CD4-positive, alpha-beta T cell (primary cell): ENCODE measurements at regions not wholly inside any gene's neighbourhood (a gene's known extent, or its start where the extent isn't known, plus 50 kb on each side); places are given as distances from the start of the nearest gene placed in this dataset.

ENCODE experiments used
- ATAC-seq: fragments of 200-7000 bp; cut with Tn5 transposase; one replicate; pipeline ENCODE4 v1.10.0; 2022; ENCODE audit warnings: mild to moderate bottlenecking; ENCODE audit not compliant: poor library complexity
- CTCF ChIA-PET: fragments of 350-600 bp; sonication (Branson Sonifier 250); formaldehyde crosslinking; loops from one replicate; lab custom pipeline; 2021; ENCODE audit warnings: antibody characterized with exemption, inconsistent platforms; lab: Charles Lee
- POLR2A ChIA-PET: fragments of 350-600 bp; sonication (Branson Sonifier 250); formaldehyde crosslinking; loops from one replicate; lab custom pipeline; 2021; ENCODE audit warnings: antibody characterized with exemption, inconsistent platforms; lab: Charles Lee
- DNase-seq, 14 experiments: peaks; one replicate each; pipeline ENCODE4 v3.0.0-alpha.2; 2013 to 2020; ENCODE audit warnings: mixed read lengths in 2 of 14
- H3K27ac ChIP-seq, 2 donors: one replicate each; pipeline versions ENCODE4 v1.5.1 to v1.7.0; 2013; ENCODE audit warnings: low read length in 2 of 2, low read depth in 1 of 2, mild to moderate bottlenecking in 1 of 2
- H3K27me3 ChIP-seq, 2 experiments: 1 replicate in 1 of 2; 2 replicates in 1 of 2; pipeline versions ENCODE4 v1.6.1 to v1.7.0; 2013; ENCODE audit warnings: low read length in 2 of 2, control low read depth in 1 of 2, mild to moderate bottlenecking in 1 of 2, moderate library complexity in 1 of 2; ENCODE audit not compliant: insufficient read depth in 2 of 2, control insufficient read depth in 1 of 2
- H3K36me3 ChIP-seq: one replicate; pipeline ENCODE4 v1.6.1; 2013; ENCODE audit warnings: low read length, control low read depth; ENCODE audit not compliant: insufficient read depth
- H3K4me1 ChIP-seq: one replicate; pipeline ENCODE4 v1.6.1; 2013; ENCODE audit warnings: low read length, control low read depth; ENCODE audit not compliant: insufficient read depth
- H3K4me3 ChIP-seq: one replicate; pipeline ENCODE4 v1.5.1; 2013; ENCODE audit warnings: mild to moderate bottlenecking, low read length, moderate library complexity
- H3K9me3 ChIP-seq, 2 experiments: 1 replicate in 1 of 2; 2 replicates in 1 of 2; pipeline versions ENCODE4 v1.6.1 to v1.7.0; 2013; ENCODE audit warnings: low read length in 2 of 2, mild to moderate bottlenecking in 2 of 2, control low read depth in 1 of 2, moderate library complexity in 1 of 2; ENCODE audit not compliant: control insufficient read depth in 1 of 2, insufficient read depth in 1 of 2
- H3K27ac Mint-ChIP-seq: one replicate; pipeline ENCODE4 v1.8.0; 2020; ENCODE audit warnings: mixed read lengths
- H3K27me3 Mint-ChIP-seq: one replicate; pipeline ENCODE4 v1.8.0; 2021; ENCODE audit warnings: mixed read lengths
- H3K36me3 Mint-ChIP-seq: one replicate; pipeline ENCODE4 v1.8.0; 2021; ENCODE audit warnings: low read depth, mixed read lengths
- H3K4me1 Mint-ChIP-seq: one replicate; pipeline ENCODE4 v1.8.0; 2021; ENCODE audit warnings: low read depth, mixed read lengths
- H3K4me3 Mint-ChIP-seq: one replicate; pipeline ENCODE4 v1.8.0; 2020; ENCODE audit warnings: mild to moderate bottlenecking, mixed read lengths
- H3K9me3 Mint-ChIP-seq: one replicate; pipeline ENCODE4 v1.8.0; 2020; ENCODE audit warnings: mixed read lengths
- CTCF ChIP-seq: fragments of 200-600 bp; IDR thresholded peaks from one replicate; pipeline ENCODE4 v1.8.0; 2022; ENCODE audit warnings: antibody characterized with exemption, mild to moderate bottlenecking
- intact Hi-C, 2 experiments: fragments of 100-400 bp; cut with DNase I in 1 of 2; cut with micrococcal nuclease in 1 of 2; formaldehyde crosslinking; loops; one replicate each; pipeline versions ENCODE4 v1.15.1 to v1.9.0; 2023 to 2025; cut with DNase I, micrococcal nuclease

- ATAC-seq (no peak), DNase-seq (no peak)
- ChIA-PET CTCF (no interaction called here), POLR2A (no interaction called here)
- Mint-ChIP-seq H3K4me1 (no peaks in the 10 kb centered on the region), H3K27ac (no peak overlapping the region), H3K36me3 (no peaks in the 10 kb centered on the region), H3K27me3 (no peaks in the 10 kb centered on the region), H3K4me3 (no peak overlapping the region), H3K9me3 (no peaks in the 10 kb centered on the region)
- Histone ChIP-seq H3K36me3 (no peaks in the 10 kb centered on the region), H3K27ac (no peak overlapping the region), H3K4me3 (no peak overlapping the region), H3K4me1 (no peaks in the 10 kb centered on the region), H3K27me3 (no peaks in the 10 kb centered on the region), H3K9me3 (peaks cover 0 to 3% of the 10 kb centered on the region in 2 experiments)
- no peak for TF ChIP-seq CTCF
- intact Hi-C loops, result no loop called here
Observed at GRCh38 chr5:124397317-124397716, 349.1 kb downstream of the ZNF608 start.

DNA sequence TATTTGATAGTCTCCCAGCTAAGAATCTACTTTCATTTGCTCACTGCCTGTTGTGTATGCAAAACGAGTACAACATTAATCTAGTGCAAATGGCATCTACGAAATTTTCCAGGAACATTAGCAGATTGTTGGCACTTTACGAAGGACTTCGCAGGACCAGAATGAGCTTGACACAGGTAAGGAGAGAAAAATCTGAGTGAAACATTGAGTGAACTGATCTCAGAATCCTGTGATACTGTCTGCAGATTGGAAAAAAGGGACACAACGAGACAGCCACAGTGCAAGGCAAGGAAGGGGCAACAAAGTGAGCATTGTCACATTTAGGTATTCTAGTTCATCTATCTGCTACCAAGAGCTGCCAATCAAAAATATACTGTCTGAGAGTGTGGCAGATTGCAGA is 350.5 kb downstream of the ZNF608 start:
- Histone ChIP-seq H3K27me3 (no peaks in the 10 kb centered on the region), H3K27ac (no peak overlapping the region), H3K4me1 (no peaks in the 10 kb centered on the region), H3K36me3 (no peaks in the 10 kb centered on the region), H3K9me3 (peaks cover 0 to 8% of the 10 kb centered on the region in 2 experiments), H3K4me3 (no peak overlapping the region)
- TF ChIP-seq CTCF, result no peak
- Mint-ChIP-seq H3K27me3 (no peaks in the 10 kb centered on the region), H3K4me3 (no peak overlapping the region), H3K27ac (no peak overlapping the region), H3K36me3 (no peaks in the 10 kb centered on the region), H3K9me3 (peaks cover under 1% of the 10 kb centered on the region), H3K4me1 (no peaks in the 10 kb centered on the region)
- POLR2A ChIA-PET, result no interaction called here
- CTCF ChIA-PET, result no interaction called here
- DNase-seq, result no peak
- ATAC-seq, result no peak
- intact Hi-C loops, result no loop called here

GRCh38 chr5:124395287-124395686 is 351.2 kb downstream of the ZNF608 start:
- H3K4me3 ChIP-seq, result no peak overlapping the region
- ChIA-PET CTCF (no interaction called here), POLR2A (no interaction called here)
- ATAC-seq (no peak), DNase-seq (no peak)
- Mint-ChIP-seq H3K9me3 (peaks cover 4% of the 10 kb centered on the region), H3K36me3 (no peaks in the 10 kb centered on the region), H3K27ac (no peak overlapping the region), H3K4me3 (no peak overlapping the region), H3K4me1 (no peaks in the 10 kb centered on the region), H3K27me3 (no peaks in the 10 kb centered on the region)
- H3K27ac ChIP-seq, result no peak overlapping the region
- peaks cover 0 to 8% of the 10 kb centered on the region in 2 experiments for H3K9me3 ChIP-seq
- TF ChIP-seq CTCF, result no peak
- no peaks in the 10 kb centered on the region for H3K27me3 ChIP-seq
- intact Hi-C loops, result no loop called here
- H3K4me1 ChIP-seq, result no peaks in the 10 kb centered on the region
- no peaks in the 10 kb centered on the region for H3K36me3 ChIP-seq
